Panc1 (cell line): ENCODE measurements at regions not wholly inside any gene's neighbourhood (a gene's known extent, or its start where the extent isn't known, plus 50 kb on each side); places are given as distances from the start of the nearest gene placed in this dataset.

Experiments used
- ATAC-seq: fragments of 200-7000 bp; cut with Tn5 transposase; 2 replicates; pipeline ENCODE4 v1.9.1; 2020; ENCODE audit warnings: mild to moderate bottlenecking, moderate library complexity
- BruUV-seq: library from RNA; stranded (reverse); fragments of 400-500 nt; replicated peaks from 2 replicates; lab custom pipeline; 2021; lab: Mats Ljungman, UMichigan
- CTCF ChIA-PET: fragments of 300-600 bp; sonication (Branson Sonifier 250); formaldehyde crosslinking; loops from one replicate; lab custom pipeline; 2022; ENCODE audit warnings: antibody characterized with exemption; lab: Charles Lee
- POLR2A ChIA-PET: fragments of 300-600 bp; sonication (Branson Sonifier 250); formaldehyde crosslinking; loops from one replicate; lab custom pipeline; 2022; ENCODE audit warnings: antibody characterized with exemption; lab: Charles Lee
- DNase-seq: peaks from one replicate; pipeline ENCODE4 v3.0.0-alpha.2; 2010; ENCODE audit warnings: low read depth, low spot score
- H3K27ac ChIP-seq: 2 replicates; pipeline ENCODE4 v1.5.1; 2011; ENCODE audit warnings: mild to moderate bottlenecking, low read length, inconsistent platforms
- H3K27me3 ChIP-seq: fragments of 200-500 bp; sonication (Bioruptor generic); 2 replicates; pipeline ENCODE4 v1.6.0; 2014; ENCODE audit warnings: low read length, inconsistent platforms; ENCODE audit not compliant: control insufficient read depth, insufficient read depth
- H3K36me3 ChIP-seq: fragments of 200-500 bp; sonication (Bioruptor generic); 2 replicates; pipeline ENCODE4 v1.5.1; 2014; ENCODE audit warnings: inconsistent platforms, mild to moderate bottlenecking, low read length, moderate library complexity; ENCODE audit not compliant: control insufficient read depth, insufficient read depth
- H3K4me1 ChIP-seq: 2 replicates; pipeline ENCODE4 v1.5.1; 2011; ENCODE audit warnings: inconsistent platforms, mild to moderate bottlenecking, low read length, moderate library complexity; ENCODE audit not compliant: control insufficient read depth, insufficient read depth
- H3K4me3 ChIP-seq, 2 experiments: 2 replicates each; pipeline ENCODE4 v1.5.1; 2011 to 2012; ENCODE audit warnings: low read depth in 2 of 2, low read length in 2 of 2, mild to moderate bottlenecking in 2 of 2, inconsistent platforms in 1 of 2, moderate library complexity in 1 of 2
- H3K9me3 ChIP-seq: fragments of 200-500 bp; sonication (Bioruptor generic); 2 replicates; pipeline ENCODE4 v1.5.1; 2014; ENCODE audit warnings: low read depth, mild to moderate bottlenecking, inconsistent platforms, low read length, moderate library complexity; ENCODE audit not compliant: control insufficient read depth, insufficient read depth
- POLR2AphosphoS5 ChIP-seq: IDR thresholded peaks from 2 replicates; pipeline ENCODE4 v1.6.1; 2012; ENCODE audit warnings: mild to moderate bottlenecking, low read depth, low read length, moderate library complexity
- SIN3A ChIP-seq: IDR thresholded peaks from 2 replicates; pipeline ENCODE4 v1.6.1; 2012; ENCODE audit warnings: low read depth, mild to moderate bottlenecking, low read length, moderate library complexity, borderline replicate concordance; ENCODE audit not compliant: insufficient read depth
- TCF7L2 ChIP-seq: IDR thresholded peaks from 2 replicates; pipeline ENCODE4 v1.6.1; 2011; ENCODE audit warnings: mild to moderate bottlenecking, low read depth, low read length, inconsistent platforms
- in situ Hi-C: cut with HindIII; loops from 2 replicates; pipeline ENCODE4 v1.10.0; 2016; ENCODE audit warnings: low sequenced_read_pairs, low pct_unique_long_range_greater_than_20kb
- intact Hi-C: fragments of 100-400 bp; cut with micrococcal nuclease; formaldehyde crosslinking; loops from one replicate; pipeline ENCODE4 v1.10.0; 2022; ENCODE audit not compliant: unreplicated experiment
- TF ChIP-seq, protein P1 (sequence below), 2 experiments: IDR thresholded peaks; 2 replicates each; pipeline ENCODE4 v1.6.1; 2011 to 2012; ENCODE audit warnings: low read depth in 2 of 2, control low read depth in 1 of 2, low read length in 1 of 2, mild to moderate bottlenecking in 1 of 2, moderate library complexity in 1 of 2; ENCODE audit not compliant: insufficient read depth in 1 of 2
- TF ChIP-seq, protein P2 (sequence below): fragments of 450-650 bp; IDR thresholded peaks from 2 replicates; pipeline ENCODE4 v1.5.1; 2017; ENCODE audit warnings: mild to moderate bottlenecking

DNA sequence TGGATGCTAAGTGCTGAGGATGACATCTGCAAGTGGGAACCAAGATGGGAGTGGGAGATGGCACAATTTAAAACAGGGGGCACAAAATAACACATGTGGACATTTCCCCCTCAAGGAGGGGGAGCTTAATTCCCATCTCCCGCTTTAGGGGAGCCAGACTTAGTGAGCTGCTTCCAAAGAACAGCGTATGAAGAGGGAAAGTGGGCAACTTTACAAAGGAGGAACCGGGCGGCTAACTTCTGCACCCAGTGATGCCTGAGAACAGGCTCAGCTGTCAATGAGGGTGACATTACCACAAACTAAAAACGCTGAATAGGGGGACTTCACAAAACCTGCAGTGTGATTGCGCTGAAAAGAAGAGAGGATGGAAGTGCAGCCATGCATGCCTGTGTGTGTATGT, 95.5 kb upstream of the NXT1 start:
- no TSS peak for BruUV-seq
- Histone ChIP-seq H3K4me1 (no peaks in the 10 kb centered on the region), H3K4me3 (no peak overlapping the region), H3K27me3 (0 out of 2 replicates have a peak, but pooled peaks cover 2% of the 10 kb centered on the region), H3K27ac (no peak overlapping the region), H3K9me3 (no peaks in the 10 kb centered on the region), H3K36me3 (no peaks in the 10 kb centered on the region)
- in situ Hi-C loops, result no loop called here
- ChIA-PET CTCF (no interaction called here), POLR2A (interaction anchor here (0.6 kb wide), 1 partner anchor 30 kb away, joined by 3 read pairs; no protein-coding TSS in a partner anchor)
- intact Hi-C loops, result loop anchor here (10.0 kb wide), 1 partner anchor 90 kb away; no protein-coding TSS in a partner anchor
- TF ChIP-seq, protein P1, sequence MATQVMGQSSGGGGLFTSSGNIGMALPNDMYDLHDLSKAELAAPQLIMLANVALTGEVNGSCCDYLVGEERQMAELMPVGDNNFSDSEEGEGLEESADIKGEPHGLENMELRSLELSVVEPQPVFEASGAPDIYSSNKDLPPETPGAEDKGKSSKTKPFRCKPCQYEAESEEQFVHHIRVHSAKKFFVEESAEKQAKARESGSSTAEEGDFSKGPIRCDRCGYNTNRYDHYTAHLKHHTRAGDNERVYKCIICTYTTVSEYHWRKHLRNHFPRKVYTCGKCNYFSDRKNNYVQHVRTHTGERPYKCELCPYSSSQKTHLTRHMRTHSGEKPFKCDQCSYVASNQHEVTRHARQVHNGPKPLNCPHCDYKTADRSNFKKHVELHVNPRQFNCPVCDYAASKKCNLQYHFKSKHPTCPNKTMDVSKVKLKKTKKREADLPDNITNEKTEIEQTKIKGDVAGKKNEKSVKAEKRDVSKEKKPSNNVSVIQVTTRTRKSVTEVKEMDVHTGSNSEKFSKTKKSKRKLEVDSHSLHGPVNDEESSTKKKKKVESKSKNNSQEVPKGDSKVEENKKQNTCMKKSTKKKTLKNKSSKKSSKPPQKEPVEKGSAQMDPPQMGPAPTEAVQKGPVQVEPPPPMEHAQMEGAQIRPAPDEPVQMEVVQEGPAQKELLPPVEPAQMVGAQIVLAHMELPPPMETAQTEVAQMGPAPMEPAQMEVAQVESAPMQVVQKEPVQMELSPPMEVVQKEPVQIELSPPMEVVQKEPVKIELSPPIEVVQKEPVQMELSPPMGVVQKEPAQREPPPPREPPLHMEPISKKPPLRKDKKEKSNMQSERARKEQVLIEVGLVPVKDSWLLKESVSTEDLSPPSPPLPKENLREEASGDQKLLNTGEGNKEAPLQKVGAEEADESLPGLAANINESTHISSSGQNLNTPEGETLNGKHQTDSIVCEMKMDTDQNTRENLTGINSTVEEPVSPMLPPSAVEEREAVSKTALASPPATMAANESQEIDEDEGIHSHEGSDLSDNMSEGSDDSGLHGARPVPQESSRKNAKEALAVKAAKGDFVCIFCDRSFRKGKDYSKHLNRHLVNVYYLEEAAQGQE (IDR thresholded peaks at IDR 0.05; ENCODE audit: insufficient read depth in 1 of 2, low read depth in 2 of 2, low read length in 1 of 2), result no peak
- TF ChIP-seq TCF7L2, result no peak
- TF ChIP-seq SIN3A, result no peak
- TF ChIP-seq, protein P2, sequence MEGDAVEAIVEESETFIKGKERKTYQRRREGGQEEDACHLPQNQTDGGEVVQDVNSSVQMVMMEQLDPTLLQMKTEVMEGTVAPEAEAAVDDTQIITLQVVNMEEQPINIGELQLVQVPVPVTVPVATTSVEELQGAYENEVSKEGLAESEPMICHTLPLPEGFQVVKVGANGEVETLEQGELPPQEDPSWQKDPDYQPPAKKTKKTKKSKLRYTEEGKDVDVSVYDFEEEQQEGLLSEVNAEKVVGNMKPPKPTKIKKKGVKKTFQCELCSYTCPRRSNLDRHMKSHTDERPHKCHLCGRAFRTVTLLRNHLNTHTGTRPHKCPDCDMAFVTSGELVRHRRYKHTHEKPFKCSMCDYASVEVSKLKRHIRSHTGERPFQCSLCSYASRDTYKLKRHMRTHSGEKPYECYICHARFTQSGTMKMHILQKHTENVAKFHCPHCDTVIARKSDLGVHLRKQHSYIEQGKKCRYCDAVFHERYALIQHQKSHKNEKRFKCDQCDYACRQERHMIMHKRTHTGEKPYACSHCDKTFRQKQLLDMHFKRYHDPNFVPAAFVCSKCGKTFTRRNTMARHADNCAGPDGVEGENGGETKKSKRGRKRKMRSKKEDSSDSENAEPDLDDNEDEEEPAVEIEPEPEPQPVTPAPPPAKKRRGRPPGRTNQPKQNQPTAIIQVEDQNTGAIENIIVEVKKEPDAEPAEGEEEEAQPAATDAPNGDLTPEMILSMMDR, result no peak
- no peak for TF ChIP-seq POLR2AphosphoS5
- no peak for DNase-seq
- ATAC-seq, result no peak

DNA sequence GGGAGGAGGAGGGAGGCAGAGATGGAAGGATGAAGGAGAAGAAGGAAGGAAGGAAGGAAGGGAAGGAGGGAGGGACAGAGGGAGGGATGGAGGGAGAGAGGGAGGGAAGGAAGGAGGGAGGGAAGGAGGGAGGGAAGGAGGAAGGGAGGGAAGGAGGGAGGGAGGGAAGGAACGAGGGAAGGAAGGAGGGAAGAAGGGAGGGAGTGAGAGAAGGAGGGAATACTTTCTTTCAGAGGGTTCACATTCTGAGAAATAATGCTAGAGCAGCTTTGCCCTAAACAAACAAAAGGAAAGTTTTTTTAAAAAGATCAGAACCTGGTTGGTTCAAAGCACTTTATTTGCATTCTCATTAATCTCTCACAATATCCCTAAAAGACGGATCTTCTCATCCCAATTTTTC, 96.1 kb upstream of the NXT1 start:
- no peaks in the 10 kb centered on the region for H3K36me3 ChIP-seq
- no peaks in the 10 kb centered on the region for H3K4me1 ChIP-seq
- ATAC-seq (no peak), DNase-seq (no peak)
- H3K27ac ChIP-seq, result no peak overlapping the region
- TF ChIP-seq TCF7L2, result no peak
- TF ChIP-seq, protein P2, result no peak
- TF ChIP-seq, protein P1 (IDR thresholded peaks at IDR 0.05; ENCODE audit: insufficient read depth in 1 of 2, low read depth in 2 of 2, low read length in 1 of 2), result no peak
- no peak for TF ChIP-seq SIN3A
- TF ChIP-seq POLR2AphosphoS5, result no peak
- ChIA-PET POLR2A (no interaction called here), CTCF (no interaction called here)
- H3K27me3 ChIP-seq, result 0 out of 2 replicates have a peak, but pooled peaks cover 2% of the 10 kb centered on the region
- no TSS peak for BruUV-seq
- intact Hi-C loops, result loop anchor here (10.0 kb wide), 1 partner anchor 90 kb away; no protein-coding TSS in a partner anchor
- no peak overlapping the region for H3K4me3 ChIP-seq
- no peaks in the 10 kb centered on the region for H3K9me3 ChIP-seq
- in situ Hi-C loops, result no loop called here
